PC-3 (cell line): ENCODE measurements at regions not wholly inside any gene's neighbourhood (a gene's known extent, or its start where the extent isn't known, plus 50 kb on each side); places are given as distances from the start of the nearest gene placed in this dataset.
"Not testable (repeated sequence)": the region's sequence is repeated elsewhere in the genome, so short reads cannot be mapped to it uniquely, and the experiment has no call there.

Source experiments
- ATAC-seq: fragments of 200-7000 bp; cut with Tn5 transposase; 2 replicates; pipeline ENCODE4 v1.9.1; 2020; ENCODE audit warnings: mild to moderate bottlenecking, moderate library complexity
- BruUV-seq: library from RNA; stranded (reverse); fragments of 400-500 nt; replicated peaks from 2 replicates; lab custom pipeline; 2021; lab: Mats Ljungman, UMichigan
- CTCF ChIA-PET: fragments of 300-600 bp; sonication (Branson Sonifier 250); formaldehyde crosslinking; loops from one replicate; lab custom pipeline; 2022; ENCODE audit warnings: antibody characterized with exemption; lab: Charles Lee
- POLR2A ChIA-PET: fragments of 300-600 bp; sonication (Branson Sonifier 250); formaldehyde crosslinking; loops from one replicate; lab custom pipeline; 2022; ENCODE audit warnings: antibody characterized with exemption; ENCODE audit not compliant: unreplicated experiment; lab: Charles Lee
- DNase-seq: peaks from one replicate; pipeline ENCODE4 v3.0.0-alpha.2; 2015
- H2AFZ ChIP-seq: fragments of 300-600 bp; sonication (generic); 2 replicates; pipeline ENCODE4 v1.6.0; 2016; ENCODE audit warnings: antibody characterized with exemption, low read length
- H3F3A ChIP-seq: fragments of 300-600 bp; sonication (generic); one replicate; pipeline ENCODE4 v1.6.0; 2017; ENCODE audit warnings: antibody characterized with exemption, low read length, control low read depth, mild to moderate bottlenecking; ENCODE audit not compliant: unreplicated experiment
- H3K27ac ChIP-seq: fragments of 300-600 bp; sonication (generic); 2 replicates; pipeline ENCODE4 v1.5.1; 2016; ENCODE audit warnings: mild to moderate bottlenecking, low read length
- H3K27me3 ChIP-seq: fragments of 300-600 bp; sonication (generic); 2 replicates; pipeline ENCODE4 v1.6.1; 2016; ENCODE audit warnings: low read length, mixed read lengths
- H3K36me3 ChIP-seq: fragments of 300-600 bp; sonication (generic); 2 replicates; pipeline ENCODE4 v1.6.1; 2016; ENCODE audit warnings: low read depth, mixed run types, low read length, mixed read lengths
- H3K4me1 ChIP-seq: fragments of 300-600 bp; sonication (generic); 2 replicates; pipeline ENCODE4 v1.5.1; 2016; ENCODE audit warnings: low read length; ENCODE audit not compliant: insufficient read depth
- H3K4me2 ChIP-seq: fragments of 300-600 bp; sonication (generic); 2 replicates; pipeline ENCODE4 v1.6.0; 2016; ENCODE audit warnings: low read length
- H3K4me3 ChIP-seq: fragments of 300-600 bp; sonication (generic); 2 replicates; pipeline ENCODE4 v1.5.1; 2016; ENCODE audit warnings: mild to moderate bottlenecking, low read length, mixed read lengths
- H3K79me2 ChIP-seq: fragments of 300-600 bp; sonication (generic); 2 replicates; pipeline ENCODE4 v1.6.1; 2017; ENCODE audit warnings: low read length, mixed read lengths
- H3K9ac ChIP-seq: fragments of 300-600 bp; sonication (generic); 2 replicates; pipeline ENCODE4 v1.6.0; 2016; ENCODE audit warnings: mild to moderate bottlenecking, low read length
- H3K9me2 ChIP-seq: fragments of 300-600 bp; sonication (generic); replicated peaks from 2 replicates; pipeline ENCODE4 v1.6.1; 2016; ENCODE audit warnings: mixed run types, low read length, mixed read lengths
- H3K9me3 ChIP-seq: fragments of 300-600 bp; sonication (generic); 2 replicates; pipeline ENCODE4 v1.6.1; 2016; ENCODE audit warnings: low read length, mixed read lengths
- H4K20me1 ChIP-seq: fragments of 300-600 bp; sonication (generic); 2 replicates; pipeline ENCODE4 v1.6.1; 2016; ENCODE audit warnings: low read length, mixed read lengths
- CTCF ChIP-seq: fragments of 300-600 bp; sonication (generic); conservative IDR thresholded peaks from 2 replicates; pipeline ENCODE4 v1.5.1; 2017; ENCODE audit warnings: antibody characterized with exemption, low read depth, mild to moderate bottlenecking, low read length
- EZH2 ChIP-seq: fragments of 300-600 bp; sonication (generic); IDR thresholded peaks from one replicate; pipeline ENCODE4 v1.6.1; 2017; ENCODE audit warnings: antibody characterized with exemption, mild to moderate bottlenecking, low read length; ENCODE audit not compliant: unreplicated experiment
- EZH2phosphoT487 ChIP-seq: fragments of 300-600 bp; sonication (generic); IDR thresholded peaks from 2 replicates; pipeline ENCODE4 v1.6.1; 2018; ENCODE audit warnings: mild to moderate bottlenecking, antibody characterized with exemption, low read length, borderline replicate concordance
- intact Hi-C: fragments of 100-400 bp; cut with micrococcal nuclease; formaldehyde crosslinking; loops from 2 replicates; pipeline ENCODE4 v1.9.0; 2023

- no peak overlapping the region for H3K4me3 ChIP-seq
- POLR2A ChIA-PET = no interaction called here
- H3K9ac ChIP-seq = no peak overlapping the region
- no peak overlapping the region for H2AFZ ChIP-seq
- no peaks in the 10 kb centered on the region for H3K79me2 ChIP-seq
- DNase-seq (no peak), ATAC-seq (no peak)
- H3K27ac ChIP-seq = no peak overlapping the region
- H4K20me1 ChIP-seq = no peaks in the 10 kb centered on the region
- no peaks in the 10 kb centered on the region for H3K36me3 ChIP-seq
- no TSS peak for BruUV-seq
- no peak overlapping the region for H3K4me2 ChIP-seq
- H3F3A ChIP-seq = no peaks in the 10 kb centered on the region
- intact Hi-C loops = no loop called here
- no peaks in the 10 kb centered on the region for H3K9me2 ChIP-seq
- H3K4me1 ChIP-seq = no peaks in the 10 kb centered on the region
- no peaks in the 10 kb centered on the region for H3K27me3 ChIP-seq
- TF ChIP-seq EZH2phosphoT487 (no peak), EZH2 (no peak), CTCF (no peak)
- CTCF ChIA-PET = no interaction called here
- no peaks in the 10 kb centered on the region for H3K9me3 ChIP-seq
These were observed 626.6 kb upstream of the TPK1 start for GRCh38 chr7:145462463-145462862.

GRCh38 chr7:145434811-145435210, 599.0 kb upstream of the TPK1 start:
- no peak overlapping the region for H3K4me3 ChIP-seq
- H3K27ac ChIP-seq = no peak overlapping the region
- H3K4me2 ChIP-seq = no peak overlapping the region
- no peaks in the 10 kb centered on the region for H3K36me3 ChIP-seq
- no peaks in the 10 kb centered on the region for H4K20me1 ChIP-seq
- no TSS peak for BruUV-seq
- ChIA-PET CTCF (no interaction called here), POLR2A (no interaction called here)
- ATAC-seq = no peak
- H3K79me2 ChIP-seq = no peaks in the 10 kb centered on the region
- H3F3A ChIP-seq = no peaks in the 10 kb centered on the region
- no peaks in the 10 kb centered on the region for H3K9me3 ChIP-seq
- H3K9ac ChIP-seq = no peak overlapping the region
- no peaks in the 10 kb centered on the region for H3K4me1 ChIP-seq
- TF ChIP-seq CTCF (no peak), EZH2 (no peak), EZH2phosphoT487 (no peak)
- no peaks in the 10 kb centered on the region for H3K9me2 ChIP-seq
- DNase-seq = no peak
- no peak overlapping the region for H2AFZ ChIP-seq
- peaks cover 5% of the 10 kb centered on the region; the same call in 1 of the 2 replicates for H3K27me3 ChIP-seq
- intact Hi-C loops = no loop called here

- no peaks in the 10 kb centered on the region for H4K20me1 ChIP-seq
- no peaks in the 10 kb centered on the region for H3K36me3 ChIP-seq
- H3K4me1 ChIP-seq = no peaks in the 10 kb centered on the region
- H3K27ac ChIP-seq = no peak overlapping the region
- H3K27me3 ChIP-seq = peaks cover 9% of the 10 kb centered on the region; the same call in 1 of the 2 replicates
- H3K9me3 ChIP-seq = no peaks in the 10 kb centered on the region
- H3K9me2 ChIP-seq = no peaks in the 10 kb centered on the region
- intact Hi-C loops = loop anchor here (2.0 kb wide), 1 partner anchor 15 kb away; no protein-coding TSS in a partner anchor
- H3F3A ChIP-seq = no peaks in the 10 kb centered on the region
- ChIA-PET POLR2A (no interaction called here), CTCF (no interaction called here)
- no peak overlapping the region for H3K4me3 ChIP-seq
- TF ChIP-seq CTCF (no peak), EZH2phosphoT487 (no peak), EZH2 (no peak)
- no peak overlapping the region for H3K9ac ChIP-seq
- no peaks in the 10 kb centered on the region for H3K79me2 ChIP-seq
- DNase-seq (no peak), ATAC-seq (no peak)
- no peak overlapping the region for H3K4me2 ChIP-seq
- H2AFZ ChIP-seq = no peak overlapping the region
- no TSS peak for BruUV-seq
These were observed 596.0 kb upstream of the TPK1 start for GRCh38 chr7:145431834-145432233.

GRCh38 chr7:145418481-145418880, 582.6 kb upstream of the TPK1 start:
- H3F3A ChIP-seq, H4K20me1 ChIP-seq, H3K9me2 ChIP-seq, H3K4me2 ChIP-seq, H3K27ac ChIP-seq, H3K4me3 ChIP-seq, DNase-seq, H3K36me3 ChIP-seq, H3K79me2 ChIP-seq, H2AFZ ChIP-seq, intact Hi-C loops, POLR2A ChIA-PET, H3K27me3 ChIP-seq, H3K4me1 ChIP-seq, ATAC-seq, H3K9me3 ChIP-seq, CTCF ChIA-PET, H3K9ac ChIP-seq, BruUV-seq: not testable (repeated sequence)
